ENCODE measurements at regions not wholly inside any gene's neighbourhood (a gene's known extent, or its start where the extent isn't known, plus 50 kb on each side); places are given as distances from the start of the nearest gene placed in this dataset.

- H3K4me3 ChIP-seq (replicated peaks in 1 of 2; ENCODE audit: low read depth in 1 of 2, low read length in 2 of 2), result no peak overlapping the region
- H3K9ac ChIP-seq (ENCODE audit: low read length), result no peak overlapping the region
- H3K4me1 ChIP-seq (ENCODE audit: control insufficient read depth in 1 of 2, insufficient read depth in 2 of 2, low read length in 2 of 2), result no peaks in the 10 kb centered on the region
- no peak overlapping the region for H2AFZ ChIP-seq (ENCODE audit: low read depth, low read length, poor library complexity, severe bottlenecking)
- ChIA-PET POLR2A (no interaction called here), RAD21 (ENCODE audit: low non-redundant PET in 1 of 2, low total read pairs in 2 of 2, uncharacterized antibody in 2 of 2, unreplicated experiment in 2 of 2) (no interaction called here), CTCF (no interaction called here)
- no peaks in the 10 kb centered on the region; the same call in 1 of the 2 replicates for H3K27me3 ChIP-seq (ENCODE audit: insufficient read depth, low read length)
- no TSS peak for BruUV-seq (replicated peaks)
- intact Hi-C loops (cut with micrococcal nuclease), result no loop called here
- TF ChIP-seq, protein P1, sequence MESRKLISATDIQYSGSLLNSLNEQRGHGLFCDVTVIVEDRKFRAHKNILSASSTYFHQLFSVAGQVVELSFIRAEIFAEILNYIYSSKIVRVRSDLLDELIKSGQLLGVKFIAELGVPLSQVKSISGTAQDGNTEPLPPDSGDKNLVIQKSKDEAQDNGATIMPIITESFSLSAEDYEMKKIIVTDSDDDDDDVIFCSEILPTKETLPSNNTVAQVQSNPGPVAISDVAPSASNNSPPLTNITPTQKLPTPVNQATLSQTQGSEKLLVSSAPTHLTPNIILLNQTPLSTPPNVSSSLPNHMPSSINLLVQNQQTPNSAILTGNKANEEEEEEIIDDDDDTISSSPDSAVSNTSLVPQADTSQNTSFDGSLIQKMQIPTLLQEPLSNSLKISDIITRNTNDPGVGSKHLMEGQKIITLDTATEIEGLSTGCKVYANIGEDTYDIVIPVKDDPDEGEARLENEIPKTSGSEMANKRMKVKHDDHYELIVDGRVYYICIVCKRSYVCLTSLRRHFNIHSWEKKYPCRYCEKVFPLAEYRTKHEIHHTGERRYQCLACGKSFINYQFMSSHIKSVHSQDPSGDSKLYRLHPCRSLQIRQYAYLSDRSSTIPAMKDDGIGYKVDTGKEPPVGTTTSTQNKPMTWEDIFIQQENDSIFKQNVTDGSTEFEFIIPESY (IDR thresholded peaks at IDR 0.05; ENCODE audit: extremely low read depth, insufficient replicate concordance, low read length), result no peak
- no peak for TF ChIP-seq ELF1 (IDR thresholded peaks at IDR 0.05; ENCODE audit: borderline replicate concordance, low read depth)
- TF ChIP-seq POLR2AphosphoS5 (IDR thresholded peaks at IDR 0.05; ENCODE audit: low read depth, low read length), result no peak
- no peak for TF ChIP-seq ZNF274 (IDR thresholded peaks at IDR 0.05; ENCODE audit: low read depth, low read length)
- TF ChIP-seq, protein P2, sequence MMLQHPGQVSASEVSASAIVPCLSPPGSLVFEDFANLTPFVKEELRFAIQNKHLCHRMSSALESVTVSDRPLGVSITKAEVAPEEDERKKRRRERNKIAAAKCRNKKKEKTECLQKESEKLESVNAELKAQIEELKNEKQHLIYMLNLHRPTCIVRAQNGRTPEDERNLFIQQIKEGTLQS (IDR thresholded peaks at IDR 0.05), result no peak
- TF ChIP-seq, protein P3, sequence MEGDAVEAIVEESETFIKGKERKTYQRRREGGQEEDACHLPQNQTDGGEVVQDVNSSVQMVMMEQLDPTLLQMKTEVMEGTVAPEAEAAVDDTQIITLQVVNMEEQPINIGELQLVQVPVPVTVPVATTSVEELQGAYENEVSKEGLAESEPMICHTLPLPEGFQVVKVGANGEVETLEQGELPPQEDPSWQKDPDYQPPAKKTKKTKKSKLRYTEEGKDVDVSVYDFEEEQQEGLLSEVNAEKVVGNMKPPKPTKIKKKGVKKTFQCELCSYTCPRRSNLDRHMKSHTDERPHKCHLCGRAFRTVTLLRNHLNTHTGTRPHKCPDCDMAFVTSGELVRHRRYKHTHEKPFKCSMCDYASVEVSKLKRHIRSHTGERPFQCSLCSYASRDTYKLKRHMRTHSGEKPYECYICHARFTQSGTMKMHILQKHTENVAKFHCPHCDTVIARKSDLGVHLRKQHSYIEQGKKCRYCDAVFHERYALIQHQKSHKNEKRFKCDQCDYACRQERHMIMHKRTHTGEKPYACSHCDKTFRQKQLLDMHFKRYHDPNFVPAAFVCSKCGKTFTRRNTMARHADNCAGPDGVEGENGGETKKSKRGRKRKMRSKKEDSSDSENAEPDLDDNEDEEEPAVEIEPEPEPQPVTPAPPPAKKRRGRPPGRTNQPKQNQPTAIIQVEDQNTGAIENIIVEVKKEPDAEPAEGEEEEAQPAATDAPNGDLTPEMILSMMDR (IDR thresholded peaks at IDR 0.05 in 2 of 3, conservative IDR thresholded peaks at IDR 0.05 in 1 of 3; ENCODE audit: borderline replicate concordance in 1 of 3, insufficient read depth in 1 of 3, low read depth in 2 of 3, low read length in 2 of 3), result no peak
- no peak for DNase-seq (ENCODE audit: low read depth, low spot score)
- H3K4me2 ChIP-seq (ENCODE audit: low read length), result no peak overlapping the region
- H3K27ac ChIP-seq (ENCODE audit: low read depth, low read length), result no peak overlapping the region
- ATAC-seq, result no peak
- H3K79me2 ChIP-seq (ENCODE audit: insufficient read depth, low read length), result no peaks in the 10 kb centered on the region
- H3K36me3 ChIP-seq (ENCODE audit: control insufficient read depth in 1 of 2, insufficient read depth in 2 of 2, low read length in 2 of 2), result no peaks in the 10 kb centered on the region
- H3K9me3 ChIP-seq (ENCODE audit: control insufficient read depth in 1 of 2, insufficient read depth in 1 of 2, low read depth in 1 of 2, low read length in 2 of 2), result no peaks in the 10 kb centered on the region
- no peaks in the 10 kb centered on the region for H4K20me1 ChIP-seq (ENCODE audit: insufficient read depth)
- no peaks in the 10 kb centered on the region for H3K9me2 ChIP-seq (ENCODE audit: insufficient read depth)
These were observed 235.4 kb downstream of the RPS24 start for GRCh38 chr10:78269060-78269459.

Data from HCT116 (cell line).